Colonic mucosa (tissue), 4 donors: ENCODE measurements at regions not wholly inside any gene's neighbourhood (a gene's known extent, or its start where the extent isn't known, plus 50 kb on each side); places are given as distances from the start of the nearest gene placed in this dataset.

ENCODE experiments used
- DNase-seq: peaks from one replicate; pipeline ENCODE4 v3.0.0-alpha.2; 2020
- H3K27ac ChIP-seq: fragments of 200-600 bp; one replicate; pipeline ENCODE4 v1.8.0; 2021
- H3K27me3 ChIP-seq: fragments of 200-600 bp; one replicate; pipeline ENCODE4 v1.8.0; 2021
- H3K36me3 ChIP-seq: fragments of 200-600 bp; one replicate; pipeline ENCODE4 v1.8.0; 2021
- H3K4me1 ChIP-seq: fragments of 200-600 bp; one replicate; pipeline ENCODE4 v1.8.0; 2021; ENCODE audit warnings: mild to moderate bottlenecking
- H3K4me3 ChIP-seq: fragments of 200-600 bp; one replicate; pipeline ENCODE4 v1.8.0; 2021
- H3K9ac ChIP-seq, 2 donors: one replicate each; pipeline ENCODE4 v1.7.0; 2013; ENCODE audit warnings: control low read depth in 2 of 2, low read depth in 2 of 2, low read length in 2 of 2
- H3K9me3 ChIP-seq: fragments of 200-600 bp; one replicate; pipeline ENCODE4 v1.8.0; 2021
- CTCF ChIP-seq: fragments of 200-600 bp; IDR thresholded peaks from one replicate; pipeline ENCODE4 v1.8.0; 2022; ENCODE audit warnings: antibody characterized with exemption, mild to moderate bottlenecking
- intact Hi-C: fragments of 100-400 bp; cut with DNase I; formaldehyde crosslinking; loops from one replicate; pipeline ENCODE4 v1.14.1; 2022
- donor health status: healthy.
- donor health status: DM: no; HTN: no; CAD: no.
- donor health status: DM: no; HTN: no; CAD: no.

- no peak for TF ChIP-seq CTCF
- H3K9ac ChIP-seq = no peak overlapping the region
- H3K27ac ChIP-seq = no peak overlapping the region
- intact Hi-C loops = no loop called here
- DNase-seq = no peak
- H3K4me1 ChIP-seq = no peaks in the 10 kb centered on the region
- no peaks in the 10 kb centered on the region for H3K36me3 ChIP-seq
- no peaks in the 10 kb centered on the region for H3K9me3 ChIP-seq
- no peaks in the 10 kb centered on the region for H3K27me3 ChIP-seq
- H3K4me3 ChIP-seq = no peak overlapping the region
Observed at GRCh38 chr10:23754179-23754578, 315.3 kb downstream of the OTUD1 start.

GRCh38 chr10:23754941-23755340 lies 316.1 kb downstream of the OTUD1 start:
- H3K27ac ChIP-seq = no peak overlapping the region
- intact Hi-C loops = no loop called here
- no peaks in the 10 kb centered on the region for H3K36me3 ChIP-seq
- no peaks in the 10 kb centered on the region for H3K27me3 ChIP-seq
- H3K4me3 ChIP-seq = no peak overlapping the region
- no peak for TF ChIP-seq CTCF
- no peaks in the 10 kb centered on the region for H3K9me3 ChIP-seq
- H3K4me1 ChIP-seq = no peaks in the 10 kb centered on the region
- DNase-seq = no peak
- no peak overlapping the region for H3K9ac ChIP-seq

GRCh38 chr10:23755556-23755955 lies 316.7 kb downstream of the OTUD1 start:
- intact Hi-C loops = no loop called here
- H3K9me3 ChIP-seq = no peaks in the 10 kb centered on the region
- H3K9ac ChIP-seq = no peak overlapping the region
- H3K27me3 ChIP-seq = no peaks in the 10 kb centered on the region
- no peak overlapping the region for H3K4me3 ChIP-seq
- H3K36me3 ChIP-seq = no peaks in the 10 kb centered on the region
- no peak overlapping the region for H3K27ac ChIP-seq
- TF ChIP-seq CTCF = no peak
- no peaks in the 10 kb centered on the region for H3K4me1 ChIP-seq
- DNase-seq = no peak

- H3K4me3 ChIP-seq = no peak overlapping the region
- no peaks in the 10 kb centered on the region for H3K9me3 ChIP-seq
- DNase-seq = no peak
- H3K27me3 ChIP-seq = no peaks in the 10 kb centered on the region
- H3K4me1 ChIP-seq = no peaks in the 10 kb centered on the region
- no peak overlapping the region for H3K27ac ChIP-seq
- intact Hi-C loops = no loop called here
- no peak for TF ChIP-seq CTCF
- no peak overlapping the region for H3K9ac ChIP-seq
- no peaks in the 10 kb centered on the region for H3K36me3 ChIP-seq
Observed at GRCh38 chr10:23768281-23768680, 329.4 kb downstream of the OTUD1 start.

GRCh38 chr10:23777153-23777552 lies 338.3 kb downstream of the OTUD1 start:
- H3K36me3 ChIP-seq = no peaks in the 10 kb centered on the region
- H3K4me1 ChIP-seq = no peaks in the 10 kb centered on the region
- TF ChIP-seq CTCF = no peak
- no peak overlapping the region for H3K27ac ChIP-seq
- H3K9ac ChIP-seq = no peak overlapping the region
- H3K9me3 ChIP-seq = no peaks in the 10 kb centered on the region
- no peak for DNase-seq
- intact Hi-C loops = no loop called here
- no peaks in the 10 kb centered on the region for H3K27me3 ChIP-seq
- H3K4me3 ChIP-seq = no peak overlapping the region

- Histone ChIP-seq H3K27me3 (no peaks in the 10 kb centered on the region), H3K36me3 (no peaks in the 10 kb centered on the region), H3K4me3 (no peak overlapping the region), H3K4me1 (no peaks in the 10 kb centered on the region), H3K9ac (no peak overlapping the region), H3K27ac (no peak overlapping the region), H3K9me3 (no peaks in the 10 kb centered on the region)
- intact Hi-C loops = no loop called here
- no peak for DNase-seq
- no peak for TF ChIP-seq CTCF
Observed at GRCh38 chr10:23779301-23779700, 340.4 kb downstream of the OTUD1 start.
